ENCODE measurements at regions not wholly inside any gene's neighbourhood (a gene's known extent, or its start where the extent isn't known, plus 50 kb on each side); places are given as distances from the start of the nearest gene placed in this dataset.

DNA sequence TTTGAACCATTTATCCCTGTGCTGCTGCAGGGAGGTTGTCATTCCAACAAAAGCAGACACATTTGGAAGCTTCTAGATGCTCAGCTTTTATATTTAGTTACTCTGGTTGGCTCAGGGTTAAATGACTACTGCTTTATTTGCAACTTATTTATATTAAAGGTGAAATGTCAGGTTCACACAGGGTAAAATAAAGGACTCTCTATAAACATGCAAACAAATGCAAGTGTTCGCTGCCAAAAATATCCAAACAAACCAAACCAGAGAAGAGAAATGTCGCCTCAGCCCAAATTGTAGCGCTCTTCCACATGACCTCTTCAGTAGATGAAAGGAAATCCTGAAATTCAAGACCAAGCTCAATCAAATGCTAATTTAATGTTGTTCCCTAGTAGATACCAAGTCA lies 57.0 kb upstream of the LIFR start:
- TF ChIP-seq CTCF (IDR thresholded peaks at IDR 0.05 in 8 of 11, conservative IDR thresholded peaks at IDR 0.05 in 3 of 11) (no peak), POLR2A (IDR thresholded peaks at IDR 0.05) (no peak), POLR2AphosphoS5 (IDR thresholded peaks at IDR 0.05) (no peak)

Measured in spleen (tissue), 7 donors.